ENCODE measurements at regions not wholly inside any gene's neighbourhood (a gene's known extent, or its start where the extent isn't known, plus 50 kb on each side); places are given as distances from the start of the nearest gene placed in this dataset.
"Not testable (repeated sequence)": the region's sequence is repeated elsewhere in the genome, so short reads cannot be mapped to it uniquely, and the experiment has no call there.

DNA sequence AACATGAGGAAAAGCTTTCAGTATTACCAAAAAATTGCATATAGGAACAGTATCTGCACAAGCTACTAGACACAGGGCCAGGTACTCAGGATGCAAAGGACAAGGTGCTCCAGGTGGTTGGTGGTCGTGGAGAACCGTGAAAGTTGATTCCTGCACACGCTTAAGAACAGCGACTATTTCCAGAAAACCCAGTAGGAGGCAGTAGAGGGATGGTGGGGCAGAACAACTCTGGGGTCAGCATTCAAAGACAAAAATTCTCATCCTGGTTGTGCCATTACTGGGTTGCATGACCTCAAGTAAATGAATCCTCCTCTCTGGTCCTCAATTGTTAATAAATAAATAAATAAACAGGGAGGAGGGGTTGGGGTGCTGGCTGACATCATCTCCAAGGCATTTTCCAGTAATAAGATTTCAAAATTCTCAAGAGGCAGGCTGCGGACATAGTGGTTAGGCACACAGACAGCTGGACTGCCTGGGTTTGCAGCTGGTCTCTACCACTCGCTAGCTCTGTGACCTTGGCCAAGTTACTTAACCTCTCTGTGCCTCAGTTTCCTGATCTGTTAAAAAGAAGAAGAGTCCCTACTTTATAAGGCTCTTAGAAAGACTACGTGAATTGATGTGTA lies 89.6 kb downstream of the ISX start:
- Histone ChIP-seq H3K9me2 (replicated peaks; ENCODE audit: insufficient read depth, low read length) (no peaks in the 10 kb centered on the region), H2AFZ (ENCODE audit: low read length) (no peak overlapping the region), H3K4me3 (ENCODE audit: low read length) (no peak overlapping the region), H3K36me3 (ENCODE audit: insufficient read depth, low read length) (peaks cover 10% of the 10 kb centered on the region; the same call in 1 of the 2 replicates), H3K9me3 (ENCODE audit: low read length) (no peaks in the 10 kb centered on the region), H3K4me1 (ENCODE audit: low read length) (peaks cover 19% of the 10 kb centered on the region), H3K79me2 (ENCODE audit: low read length) (no peaks in the 10 kb centered on the region), H4K20me1 (ENCODE audit: insufficient read depth, low read depth, low read length) (no peaks in the 10 kb centered on the region), H3K4me2 (ENCODE audit: low read depth, low read length, poor library complexity, severe bottlenecking) (no peak overlapping the region), H3K27ac (ENCODE audit: low read length) (no peak overlapping the region), H3K27me3 (ENCODE audit: low read length) (no peaks in the 10 kb centered on the region), H3K9ac (ENCODE audit: low read length) (no peak overlapping the region)
- peak; percentile 64 for DNase-seq

DNA sequence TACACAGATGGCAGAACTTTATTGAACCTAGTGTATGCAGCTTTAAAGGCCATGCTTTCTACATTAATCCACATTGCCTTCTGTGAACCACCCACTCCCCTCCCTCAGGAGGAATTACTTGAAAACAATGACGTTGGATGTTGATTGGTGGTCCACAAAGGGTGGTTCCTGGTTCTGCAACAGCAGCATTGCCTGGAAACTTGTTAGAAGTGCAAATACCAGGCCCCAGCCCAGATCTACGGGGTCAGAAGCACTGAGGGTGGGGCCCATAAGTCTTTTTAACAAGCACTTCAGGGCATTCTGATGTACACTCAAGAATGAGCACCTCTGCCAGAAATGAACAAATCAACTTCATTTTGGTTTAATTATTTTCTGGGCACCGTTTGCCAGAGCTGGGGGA lies 91.0 kb downstream of the ISX start:
- H4K20me1 ChIP-seq (ENCODE audit: insufficient read depth, low read depth, low read length): no peaks in the 10 kb centered on the region
- DNase-seq: no peak
- peak overlapping the region; percentile 15 for H3K4me2 ChIP-seq (ENCODE audit: low read depth, low read length, poor library complexity, severe bottlenecking)
- no peak overlapping the region for H3K27ac ChIP-seq (ENCODE audit: low read length)
- H3K4me1 ChIP-seq (ENCODE audit: low read length): peaks cover 19% of the 10 kb centered on the region
- no peaks in the 10 kb centered on the region for H3K9me2 ChIP-seq (replicated peaks; ENCODE audit: insufficient read depth, low read length)
- H3K36me3 ChIP-seq (ENCODE audit: insufficient read depth, low read length): peaks cover 10% of the 10 kb centered on the region; the same call in 1 of the 2 replicates
- H3K4me3 ChIP-seq (ENCODE audit: low read length): no peak overlapping the region
- no peaks in the 10 kb centered on the region for H3K9me3 ChIP-seq (ENCODE audit: low read length)
- no peaks in the 10 kb centered on the region for H3K79me2 ChIP-seq (ENCODE audit: low read length)
- H2AFZ ChIP-seq (ENCODE audit: low read length): no peak overlapping the region
- no peak overlapping the region for H3K9ac ChIP-seq (ENCODE audit: low read length)
- no peaks in the 10 kb centered on the region for H3K27me3 ChIP-seq (ENCODE audit: low read length)

DNA sequence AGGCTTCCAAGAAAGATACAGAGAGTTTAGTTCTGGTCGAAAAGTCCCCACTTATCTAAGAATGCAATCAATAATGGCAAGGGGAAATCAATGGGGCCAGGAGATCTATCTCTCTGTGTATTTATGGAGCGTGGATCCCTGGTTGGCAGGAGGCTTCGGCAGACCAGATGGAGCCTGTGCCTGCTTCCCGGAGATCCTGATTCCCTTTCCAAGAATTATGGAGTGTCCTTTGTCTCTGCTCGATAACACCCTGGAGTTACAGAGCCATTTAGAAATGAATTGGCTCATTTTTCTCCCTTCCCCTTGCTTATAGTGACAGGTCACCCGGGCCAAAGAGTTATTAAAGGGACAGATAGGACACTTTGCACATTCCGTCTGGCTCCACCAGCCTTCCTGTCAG lies 92.4 kb downstream of the ISX start:
- Histone ChIP-seq H3K4me3 (ENCODE audit: low read length) (no peak overlapping the region), H3K36me3 (ENCODE audit: insufficient read depth, low read length) (peaks cover 14% of the 10 kb centered on the region; the same call in 1 of the 2 replicates), H3K4me2 (ENCODE audit: low read depth, low read length, poor library complexity, severe bottlenecking) (no peak overlapping the region), H3K9ac (ENCODE audit: low read length) (no peak overlapping the region), H3K4me1 (ENCODE audit: low read length) (peaks cover 7% of the 10 kb centered on the region), H3K27me3 (ENCODE audit: low read length) (no peaks in the 10 kb centered on the region), H4K20me1 (ENCODE audit: insufficient read depth, low read depth, low read length) (no peaks in the 10 kb centered on the region), H2AFZ (ENCODE audit: low read length) (no peak overlapping the region), H3K79me2 (ENCODE audit: low read length) (no peaks in the 10 kb centered on the region), H3K9me3 (ENCODE audit: low read length) (no peaks in the 10 kb centered on the region), H3K27ac (ENCODE audit: low read length) (no peak overlapping the region), H3K9me2 (replicated peaks; ENCODE audit: insufficient read depth, low read length) (no peaks in the 10 kb centered on the region)
- DNase-seq: no peak

DNA sequence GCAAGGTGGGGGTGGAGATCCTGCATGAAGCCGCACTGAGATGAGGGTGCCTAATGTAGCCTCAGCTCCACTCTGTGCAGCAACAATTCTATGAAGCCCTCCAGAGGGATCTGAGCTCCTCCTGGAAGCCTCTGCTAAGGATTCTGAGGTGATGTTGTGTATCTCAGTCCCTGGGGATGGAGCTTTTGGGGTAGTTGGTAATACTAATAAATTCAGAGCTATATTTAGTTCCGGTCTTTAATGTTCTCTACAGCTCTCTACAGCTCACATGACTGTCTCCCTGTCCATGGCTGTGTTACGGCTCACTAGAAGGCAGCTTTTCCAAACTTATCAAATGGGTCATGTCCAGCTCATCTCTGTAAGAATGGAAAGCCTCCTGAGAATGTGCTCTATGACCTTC lies 93.4 kb downstream of the ISX start:
- no peaks in the 10 kb centered on the region for H3K9me3 ChIP-seq (ENCODE audit: low read length)
- no peak overlapping the region for H2AFZ ChIP-seq (ENCODE audit: low read length)
- no peaks in the 10 kb centered on the region for H3K79me2 ChIP-seq (ENCODE audit: low read length)
- no peak for DNase-seq
- peaks cover 11% of the 10 kb centered on the region; the same call in 1 of the 2 replicates for H3K36me3 ChIP-seq (ENCODE audit: insufficient read depth, low read length)
- H3K4me2 ChIP-seq (ENCODE audit: low read depth, low read length, poor library complexity, severe bottlenecking): no peak overlapping the region
- peaks cover 6% of the 10 kb centered on the region for H3K4me1 ChIP-seq (ENCODE audit: low read length)
- H3K9me2 ChIP-seq (replicated peaks; ENCODE audit: insufficient read depth, low read length): no peaks in the 10 kb centered on the region
- H3K27ac ChIP-seq (ENCODE audit: low read length): no peak overlapping the region
- no peak overlapping the region for H3K4me3 ChIP-seq (ENCODE audit: low read length)
- H3K27me3 ChIP-seq (ENCODE audit: low read length): no peaks in the 10 kb centered on the region
- H3K9ac ChIP-seq (ENCODE audit: low read length): no peak overlapping the region
- no peaks in the 10 kb centered on the region for H4K20me1 ChIP-seq (ENCODE audit: insufficient read depth, low read depth, low read length)

DNA sequence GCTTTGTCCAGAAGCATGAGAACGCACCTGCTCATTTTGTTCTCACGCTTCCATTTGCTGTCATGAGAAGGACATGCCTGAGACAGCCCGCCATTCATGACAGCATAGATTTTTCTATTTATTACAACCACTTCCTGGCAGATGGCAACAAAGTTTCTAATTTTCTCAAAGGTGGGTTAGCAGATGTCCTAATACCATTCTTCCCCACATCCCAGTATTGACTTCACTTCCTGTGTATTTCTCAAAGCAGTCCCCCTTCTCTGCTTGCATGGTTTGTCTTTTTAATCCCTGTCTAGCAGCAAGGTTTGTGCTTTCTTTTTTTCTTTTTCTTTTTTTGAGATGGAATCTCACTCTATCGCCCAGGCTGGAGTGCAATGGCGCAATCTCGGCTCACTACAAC lies 94.3 kb downstream of the ISX start:
- Histone ChIP-seq H3K79me2 (ENCODE audit: low read length) (no peaks in the 10 kb centered on the region), H3K9me3 (ENCODE audit: low read length) (no peaks in the 10 kb centered on the region), H3K4me3 (ENCODE audit: low read length) (no peak overlapping the region), H3K4me1 (ENCODE audit: low read length) (peaks cover 6% of the 10 kb centered on the region), H2AFZ (ENCODE audit: low read length) (no peak overlapping the region), H3K9ac (ENCODE audit: low read length) (no peak overlapping the region), H3K27ac (ENCODE audit: low read length) (no peak overlapping the region), H3K36me3 (ENCODE audit: insufficient read depth, low read length) (peaks cover 8% of the 10 kb centered on the region; the same call in 1 of the 2 replicates), H4K20me1 (ENCODE audit: insufficient read depth, low read depth, low read length) (no peaks in the 10 kb centered on the region), H3K27me3 (ENCODE audit: low read length) (no peaks in the 10 kb centered on the region), H3K4me2 (ENCODE audit: low read depth, low read length, poor library complexity, severe bottlenecking) (no peak overlapping the region), H3K9me2 (replicated peaks; ENCODE audit: insufficient read depth, low read length) (no peaks in the 10 kb centered on the region)
- no peak for DNase-seq

DNA sequence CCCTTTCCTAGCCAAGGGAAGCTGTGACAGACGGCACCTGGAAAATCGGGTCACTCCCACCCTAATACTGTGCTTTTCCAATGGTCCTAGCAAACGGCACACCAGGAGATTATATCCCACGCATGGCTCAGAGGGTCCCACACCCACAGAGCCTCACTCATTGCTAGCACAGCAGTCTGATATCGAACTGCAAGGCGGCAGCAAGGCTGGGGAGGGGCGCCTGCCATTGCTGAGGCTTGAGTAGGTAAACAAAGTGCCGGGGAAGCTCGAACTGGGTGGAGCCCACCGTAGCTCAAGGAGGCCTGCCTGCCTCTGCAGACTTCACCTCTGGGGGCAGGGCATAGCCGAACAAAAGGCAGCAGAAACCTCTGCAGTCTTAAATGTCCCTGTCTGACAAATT lies 91.4 kb upstream of the HMGXB4 start:
- H3K4me1 ChIP-seq (ENCODE audit: low read length); H2AFZ ChIP-seq (ENCODE audit: low read length); H3K4me3 ChIP-seq (ENCODE audit: low read length); H4K20me1 ChIP-seq (ENCODE audit: insufficient read depth, low read depth, low read length); H3K27ac ChIP-seq (ENCODE audit: low read length); H3K4me2 ChIP-seq (ENCODE audit: low read depth, low read length, poor library complexity, severe bottlenecking); H3K27me3 ChIP-seq (ENCODE audit: low read length); H3K9me2 ChIP-seq (replicated peaks; ENCODE audit: insufficient read depth, low read length); H3K79me2 ChIP-seq (ENCODE audit: low read length); H3K9me3 ChIP-seq (ENCODE audit: low read length); DNase-seq; H3K9ac ChIP-seq (ENCODE audit: low read length): not testable (repeated sequence)
- H3K36me3 ChIP-seq (ENCODE audit: insufficient read depth, low read length): peaks cover 15% of the 10 kb centered on the region; the same call in 1 of the 2 replicates

DNA sequence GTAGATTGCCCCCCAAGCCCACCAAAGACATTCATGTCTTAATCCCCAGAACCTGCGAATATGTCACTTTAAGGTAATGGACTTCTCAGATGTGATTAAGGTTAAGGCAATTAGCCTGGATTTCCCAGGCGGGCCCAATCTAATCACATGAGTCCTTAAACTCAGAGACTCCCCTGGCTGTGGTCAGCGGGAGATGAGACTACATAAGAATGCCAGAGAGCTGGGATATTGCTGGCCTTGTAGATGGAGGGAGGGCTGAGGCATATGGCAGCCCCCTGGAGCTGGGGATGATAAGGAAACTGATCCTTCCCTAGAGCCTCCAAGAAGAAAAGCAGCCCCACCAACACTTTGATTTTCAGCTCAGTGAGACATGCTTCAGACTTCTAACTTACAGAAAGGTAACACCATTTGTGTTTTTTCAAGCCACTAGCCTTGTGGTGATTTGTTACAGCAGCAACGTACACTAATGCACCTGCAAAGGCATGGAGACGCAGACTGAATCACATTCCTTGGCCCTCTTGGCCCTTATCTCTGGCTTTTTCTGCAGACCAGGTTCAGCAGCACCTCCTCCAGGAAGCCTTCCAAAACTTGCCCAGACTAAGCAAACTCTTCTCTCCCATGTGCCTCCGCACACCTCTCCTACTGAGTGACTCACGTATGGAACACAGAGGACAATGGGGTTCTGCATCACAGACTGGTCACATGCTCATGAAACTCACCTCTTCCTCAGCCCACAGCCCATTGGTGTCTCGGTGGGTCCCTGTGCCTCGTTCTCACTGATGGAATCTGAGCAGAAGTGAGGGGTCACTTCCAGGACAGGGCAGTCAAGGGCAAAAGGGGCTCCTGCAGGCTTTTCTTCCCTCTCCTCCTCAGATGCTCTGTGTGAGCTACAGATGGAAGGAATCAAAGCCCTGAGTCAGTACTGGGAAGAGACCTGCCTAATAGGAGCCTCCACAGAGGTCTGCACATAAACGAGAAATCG lies 86.3 kb upstream of the HMGXB4 start:
- no peaks in the 10 kb centered on the region for H3K9me2 ChIP-seq (replicated peaks; ENCODE audit: insufficient read depth, low read length)
- H3K9me3 ChIP-seq (ENCODE audit: low read length): no peaks in the 10 kb centered on the region
- no peak overlapping the region for H3K27ac ChIP-seq (ENCODE audit: low read length)
- H3K27me3 ChIP-seq (ENCODE audit: low read length): no peaks in the 10 kb centered on the region
- no peak overlapping the region for H2AFZ ChIP-seq (ENCODE audit: low read length)
- no peak overlapping the region for H3K4me2 ChIP-seq (ENCODE audit: low read depth, low read length, poor library complexity, severe bottlenecking)
- peaks cover 19% of the 10 kb centered on the region for H3K4me1 ChIP-seq (ENCODE audit: low read length)
- H4K20me1 ChIP-seq (ENCODE audit: insufficient read depth, low read depth, low read length): no peaks in the 10 kb centered on the region
- no peak for DNase-seq
- no peak overlapping the region for H3K9ac ChIP-seq (ENCODE audit: low read length)
- H3K36me3 ChIP-seq (ENCODE audit: insufficient read depth, low read length): peaks cover 10% of the 10 kb centered on the region; the same call in 1 of the 2 replicates
- no peak overlapping the region for H3K4me3 ChIP-seq (ENCODE audit: low read length)
- H3K79me2 ChIP-seq (ENCODE audit: low read length): 0 out of 2 replicates have a peak, but pooled peaks cover 7% of the 10 kb centered on the region

DNA sequence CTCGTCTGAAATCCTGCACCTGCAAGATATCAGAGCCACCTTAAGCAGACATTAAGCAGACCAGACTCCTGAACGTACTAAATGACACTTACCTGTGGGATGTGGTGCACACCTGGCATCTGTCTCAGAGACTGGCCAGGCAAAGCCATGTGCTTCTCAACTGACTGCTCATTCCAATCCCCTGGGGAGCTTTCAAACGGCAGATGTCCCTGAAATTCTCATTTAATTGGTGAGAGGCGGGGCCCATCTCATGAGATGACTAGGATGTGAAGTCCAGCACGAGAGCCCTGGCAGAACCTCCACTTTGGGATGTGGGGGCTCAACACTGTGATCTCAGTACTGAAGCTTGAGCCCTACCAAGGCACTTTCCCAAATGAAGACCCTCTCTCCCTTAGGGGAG lies 84.9 kb upstream of the HMGXB4 start:
- no peak overlapping the region for H3K9ac ChIP-seq (ENCODE audit: low read length)
- no peak for DNase-seq

More for the DNA sequence above, 84.9 kb upstream of the HMGXB4 start:
- Histone ChIP-seq H3K4me1 (ENCODE audit: low read length) (peaks cover 19% of the 10 kb centered on the region), H3K4me3 (ENCODE audit: low read length) (no peak overlapping the region), H3K9me3 (ENCODE audit: low read length) (no peaks in the 10 kb centered on the region), H3K27ac (ENCODE audit: low read length) (no peak overlapping the region), H3K79me2 (ENCODE audit: low read length) (0 out of 2 replicates have a peak, but pooled peaks cover 7% of the 10 kb centered on the region), H4K20me1 (ENCODE audit: insufficient read depth, low read depth, low read length) (no peaks in the 10 kb centered on the region), H2AFZ (ENCODE audit: low read length) (no peak overlapping the region), H3K36me3 (ENCODE audit: insufficient read depth, low read length) (peaks cover 13% of the 10 kb centered on the region; the same call in 1 of the 2 replicates), H3K27me3 (ENCODE audit: low read length) (no peaks in the 10 kb centered on the region), H3K4me2 (ENCODE audit: low read depth, low read length, poor library complexity, severe bottlenecking) (no peak overlapping the region), H3K9me2 (replicated peaks; ENCODE audit: insufficient read depth, low read length) (no peaks in the 10 kb centered on the region)

All from Karpas-422 (cell line).